ENCODE measurements at regions not wholly inside any gene's neighbourhood (a gene's known extent, or its start where the extent isn't known, plus 50 kb on each side); places are given as distances from the start of the nearest gene placed in this dataset.

GRCh38 chr6:134416418-134417154, 98.7 kb upstream of the SGK1 start:
- no peak for TF ChIP-seq CTCF (IDR thresholded peaks at IDR 0.05; ENCODE audit: insufficient read depth, low read depth, low read length, missing control alignments)
- H3K4me3 ChIP-seq (ENCODE audit: low read depth, low read length): no peak overlapping the region
- DNase-seq (ENCODE audit: low read depth): no peak

- TF ChIP-seq CTCF (IDR thresholded peaks at IDR 0.05; ENCODE audit: insufficient read depth, low read depth, low read length, missing control alignments): no peak
- no peak overlapping the region for H3K4me3 ChIP-seq (ENCODE audit: low read depth, low read length)
- DNase-seq (ENCODE audit: low read depth): no peak
These were observed 97.7 kb upstream of the SGK1 start for GRCh38 chr6:134415656-134416055.

- no peak for TF ChIP-seq CTCF (IDR thresholded peaks at IDR 0.05; ENCODE audit: insufficient read depth, low read depth, low read length, missing control alignments)
- H3K4me3 ChIP-seq (ENCODE audit: low read depth, low read length): no peak overlapping the region
- no peak for DNase-seq (ENCODE audit: low read depth)
These were observed 97.3 kb upstream of the SGK1 start for GRCh38 chr6:134415194-134415593.

DNA sequence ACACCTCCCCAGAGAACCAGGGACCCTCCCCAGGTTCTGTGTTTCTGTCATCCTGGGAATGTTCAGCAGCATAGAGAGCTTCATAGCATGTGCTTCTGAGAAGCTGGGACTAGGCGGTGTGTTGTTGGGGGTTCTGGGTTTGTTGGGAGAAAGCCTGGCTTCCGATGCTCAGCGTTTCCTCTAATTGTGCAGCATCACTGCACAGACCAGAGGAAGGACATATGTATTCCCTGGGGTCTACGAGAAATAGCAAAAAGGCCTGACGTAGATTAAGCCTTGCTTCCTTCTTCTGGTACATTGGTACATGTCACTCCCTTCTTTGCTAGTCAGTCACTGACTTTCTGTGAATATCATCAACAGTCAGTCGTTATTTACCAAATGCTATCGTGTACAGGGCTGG, 96.9 kb upstream of the SGK1 start:
- DNase-seq (ENCODE audit: low read depth): no peak
- H3K4me3 ChIP-seq (ENCODE audit: low read depth, low read length): no peak overlapping the region
- TF ChIP-seq CTCF (IDR thresholded peaks at IDR 0.05; ENCODE audit: insufficient read depth, low read depth, low read length, missing control alignments): no peak

- no peak for TF ChIP-seq CTCF (IDR thresholded peaks at IDR 0.05; ENCODE audit: insufficient read depth, low read depth, low read length, missing control alignments)
- no peak overlapping the region for H3K4me3 ChIP-seq (ENCODE audit: low read depth, low read length)
- no peak for DNase-seq (ENCODE audit: low read depth)
These were observed 95.3 kb upstream of the SGK1 start for GRCh38 chr6:134413241-134413643.

DNA sequence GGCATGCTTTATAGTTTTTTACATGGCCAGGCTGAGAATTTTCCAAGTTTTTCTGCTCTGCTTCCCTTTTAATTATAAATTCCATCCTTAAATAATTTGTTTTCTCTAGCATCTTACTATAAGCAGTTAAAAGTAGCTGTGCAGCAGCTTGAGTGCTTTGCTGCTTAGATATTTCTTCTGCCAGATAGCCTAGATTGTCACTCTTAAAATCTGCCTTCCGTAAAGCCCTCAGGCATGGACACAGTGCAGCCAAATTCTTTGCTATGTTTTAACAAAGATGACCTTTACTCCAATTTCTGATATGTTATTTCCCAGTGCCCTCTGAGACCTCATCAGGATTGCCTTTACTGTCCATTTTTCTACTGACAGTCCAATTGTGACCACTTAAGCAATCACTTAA, 92.6 kb upstream of the SGK1 start:
- no peak for DNase-seq (ENCODE audit: low read depth)
- no peak overlapping the region for H3K4me3 ChIP-seq (ENCODE audit: low read depth, low read length)

More for the DNA sequence above, 92.6 kb upstream of the SGK1 start:
- no peak for TF ChIP-seq CTCF (IDR thresholded peaks at IDR 0.05; ENCODE audit: insufficient read depth, low read depth, low read length, missing control alignments)
